AG04449 (cell line): ENCODE measurements at regions not wholly inside any gene's neighbourhood (a gene's known extent, or its start where the extent isn't known, plus 50 kb on each side); places are given as distances from the start of the nearest gene placed in this dataset.

Source experiments
- CTCF ChIA-PET: fragments of 350-600 bp; formaldehyde crosslinking; extraction: SDS; loops from one replicate; lab custom pipeline; 2021; ENCODE audit warnings: antibody characterized with exemption; lab: Yijun Ruan, JAX
- POLR2A ChIA-PET: fragments of 400-600, 350-600 bp; formaldehyde crosslinking; extraction: SDS; loops from one replicate; lab custom pipeline; 2020; ENCODE audit warnings: antibody characterized with exemption, inconsistent platforms; lab: Yijun Ruan, JAX
- DNase-seq: peaks from one replicate; pipeline ENCODE4 v3.0.0-alpha.2; 2010; ENCODE audit warnings: low read depth, low spot score
- H3K4me3 ChIP-seq: 2 replicates; pipeline ENCODE4 v1.5.1; 2011; ENCODE audit warnings: low read depth, mild to moderate bottlenecking, control low read depth, low read length
- CTCF ChIP-seq: IDR thresholded peaks from one replicate; pipeline ENCODE4 v1.5.1; 2011; ENCODE audit warnings: mild to moderate bottlenecking, moderate library complexity, low read length, control low read depth, inconsistent platforms; ENCODE audit not compliant: insufficient read depth; ENCODE audit errors: missing control alignments

GRCh38 chr14:56953884-56954283 lies 143.6 kb upstream of the OTX2 start:
- no peak overlapping the region for H3K4me3 ChIP-seq
- no peak for TF ChIP-seq CTCF
- CTCF ChIA-PET, result no interaction called here
- DNase-seq, result no peak
- POLR2A ChIA-PET, result no interaction called here

GRCh38 chr14:56952766-56953473 lies 142.6 kb upstream of the OTX2 start:
- ChIA-PET POLR2A (no interaction called here), CTCF (no interaction called here)
- no peak for DNase-seq
- TF ChIP-seq CTCF, result no peak
- H3K4me3 ChIP-seq, result no peak overlapping the region

DNA sequence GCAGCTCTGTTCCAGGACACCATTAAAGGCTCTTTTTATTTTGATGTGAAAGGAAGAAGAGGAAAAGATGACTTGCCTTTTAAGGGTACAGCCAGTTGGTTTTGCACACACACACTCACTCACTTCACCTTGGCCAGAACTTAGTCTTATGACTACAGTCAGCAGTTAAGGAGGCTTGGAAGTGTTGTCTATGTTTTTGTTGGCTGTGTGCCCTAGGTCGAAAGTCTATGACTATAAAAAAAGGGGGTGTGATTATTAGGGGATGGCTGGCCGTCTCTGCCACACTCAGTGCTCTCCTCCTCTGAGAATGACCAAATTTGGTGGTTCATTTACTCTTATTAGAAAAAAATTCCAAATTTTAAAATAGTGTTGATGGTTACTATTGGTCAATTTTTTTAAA lies 139.5 kb upstream of the OTX2 start:
- H3K4me3 ChIP-seq, result no peak overlapping the region
- DNase-seq, result no peak
- no peak for TF ChIP-seq CTCF
- CTCF ChIA-PET, result no interaction called here
- POLR2A ChIA-PET, result no interaction called here

DNA sequence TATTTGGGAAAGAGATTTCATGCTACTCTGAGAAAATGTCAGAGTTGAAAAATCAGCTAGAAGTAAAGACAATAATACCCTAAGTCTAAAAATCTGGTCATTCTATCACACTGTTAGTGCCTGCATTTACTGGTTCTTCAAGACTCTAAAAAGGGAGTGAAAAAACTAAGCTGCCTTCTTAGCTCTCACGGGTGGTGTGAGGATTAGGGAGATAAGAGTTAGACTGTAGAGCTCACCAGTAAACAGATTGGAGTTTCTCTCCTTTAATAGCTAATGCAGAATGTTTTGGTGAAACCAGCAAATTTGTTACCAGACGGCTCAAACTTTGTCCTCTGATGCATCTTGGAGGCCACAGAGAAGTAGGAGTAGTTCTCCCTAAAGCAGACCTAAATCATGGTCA lies 135.0 kb upstream of the OTX2 start:
- ChIA-PET POLR2A (no interaction called here), CTCF (no interaction called here)

DNA sequence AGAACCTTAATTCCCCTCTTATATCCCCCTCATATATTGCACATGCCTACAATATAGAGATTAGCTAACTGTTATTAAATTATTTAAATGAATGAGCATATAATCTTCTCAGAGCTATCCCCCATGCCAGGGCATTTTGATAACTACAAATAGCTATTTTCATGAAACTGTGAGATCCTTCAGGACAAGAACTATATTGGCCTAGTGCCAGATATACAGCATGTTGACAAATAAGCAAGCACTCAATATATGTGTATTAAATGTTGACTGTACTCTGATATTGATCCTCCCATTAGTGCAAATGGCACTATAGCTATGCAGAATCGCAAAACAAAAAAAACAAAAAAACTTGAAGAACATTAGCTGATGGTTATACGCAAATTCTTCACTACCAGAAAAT lies 134.1 kb upstream of the OTX2 start:
- DNase-seq, result no peak
- POLR2A ChIA-PET, result no interaction called here
- H3K4me3 ChIP-seq, result no peak overlapping the region
- CTCF ChIA-PET, result no interaction called here
- no peak for TF ChIP-seq CTCF

More for the DNA sequence above, 135.0 kb upstream of the OTX2 start:
- H3K4me3 ChIP-seq, result no peak overlapping the region
- TF ChIP-seq CTCF, result no peak
- no peak for DNase-seq

GRCh38 chr14:56933446-56933845 lies 123.2 kb upstream of the OTX2 start:
- no peak overlapping the region for H3K4me3 ChIP-seq
- DNase-seq, result no peak
- no peak for TF ChIP-seq CTCF
- CTCF ChIA-PET, result no interaction called here
- POLR2A ChIA-PET, result no interaction called here
